Fibroblast of skin of left quadriceps (primary cell): ENCODE measurements at regions not wholly inside any gene's neighbourhood (a gene's known extent, or its start where the extent isn't known, plus 50 kb on each side); places are given as distances from the start of the nearest gene placed in this dataset.

Experiments used
- DNase-seq, 2 experiments: peaks; one replicate each; pipeline ENCODE4 v3.0.0-alpha.2; 2013; ENCODE audit warnings: low read depth in 2 of 2

GRCh38 chr19:27753622-27754021 lies 1459.3 kb downstream of the UQCRFS1 start:
- DNase-seq, result no peak

DNA sequence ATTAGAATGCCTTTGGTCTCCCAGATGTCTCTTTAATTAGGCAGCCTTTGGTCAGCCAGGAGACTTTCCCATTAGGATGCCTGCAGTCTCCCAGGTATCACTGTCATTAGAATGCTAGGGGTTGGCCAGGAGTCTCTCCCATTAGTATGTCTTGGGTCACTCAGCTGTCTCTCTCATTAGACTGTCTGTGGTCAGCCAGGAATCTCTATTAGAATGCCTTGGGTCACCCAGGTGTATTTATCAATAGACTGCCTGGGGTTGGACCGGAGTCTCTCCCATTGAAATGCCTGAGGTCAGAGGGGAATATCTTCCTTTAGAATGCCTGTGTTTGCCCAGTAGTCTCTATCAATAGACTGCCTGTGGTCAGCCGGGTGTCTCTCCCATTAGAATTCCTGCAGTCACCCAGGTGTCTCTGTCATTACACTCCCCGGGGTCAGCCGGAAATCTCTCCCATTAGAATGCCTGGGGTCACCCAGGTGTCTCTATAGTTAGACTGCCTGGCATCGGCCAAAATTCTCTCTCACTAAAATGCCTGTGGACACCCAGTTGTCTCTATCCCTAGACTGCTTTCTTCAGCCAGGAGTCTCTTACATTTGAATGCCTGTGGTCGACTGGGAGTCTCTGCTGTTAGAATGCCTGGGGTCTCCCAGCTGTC lies 1460.3 kb downstream of the UQCRFS1 start:
- DNase-seq, result no peak

- no peak for DNase-seq
Measured at GRCh38 chr19:27751044-27751391, 1461.9 kb downstream of the UQCRFS1 start.

GRCh38 chr19:27750391-27751043 lies 1462.4 kb downstream of the UQCRFS1 start:
- DNase-seq, result no peak

DNA sequence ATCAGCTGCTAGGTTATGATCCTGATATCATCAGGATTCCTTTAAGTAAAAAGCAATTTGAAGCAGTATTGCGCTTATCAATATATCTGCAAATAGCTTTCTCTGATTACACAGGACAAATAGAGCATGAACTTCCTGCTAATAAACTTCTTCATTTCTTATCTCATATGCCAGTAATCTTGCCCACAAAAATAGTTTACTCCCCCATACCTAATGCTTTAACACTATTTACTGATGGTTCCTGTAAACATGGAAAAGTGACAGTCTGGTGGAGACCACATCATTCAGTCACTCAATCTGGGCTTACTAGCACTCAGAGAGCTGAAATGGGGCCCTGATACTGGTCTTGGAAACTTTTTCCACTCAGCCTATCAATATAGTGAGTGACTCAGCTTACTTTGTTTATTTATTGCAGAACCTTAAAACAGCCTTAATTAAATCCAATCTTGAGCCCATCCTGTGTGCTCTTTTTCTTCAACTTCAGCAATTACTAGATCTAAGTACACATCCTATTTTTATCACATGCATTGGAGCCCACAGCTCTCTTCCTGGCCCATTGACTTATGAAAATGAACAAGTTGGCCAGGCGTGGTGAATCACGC lies 1464.3 kb downstream of the UQCRFS1 start:
- no peak for DNase-seq

- no peak for DNase-seq
Measured at GRCh38 chr19:27746691-27747380, 1466.1 kb downstream of the UQCRFS1 start.

DNA sequence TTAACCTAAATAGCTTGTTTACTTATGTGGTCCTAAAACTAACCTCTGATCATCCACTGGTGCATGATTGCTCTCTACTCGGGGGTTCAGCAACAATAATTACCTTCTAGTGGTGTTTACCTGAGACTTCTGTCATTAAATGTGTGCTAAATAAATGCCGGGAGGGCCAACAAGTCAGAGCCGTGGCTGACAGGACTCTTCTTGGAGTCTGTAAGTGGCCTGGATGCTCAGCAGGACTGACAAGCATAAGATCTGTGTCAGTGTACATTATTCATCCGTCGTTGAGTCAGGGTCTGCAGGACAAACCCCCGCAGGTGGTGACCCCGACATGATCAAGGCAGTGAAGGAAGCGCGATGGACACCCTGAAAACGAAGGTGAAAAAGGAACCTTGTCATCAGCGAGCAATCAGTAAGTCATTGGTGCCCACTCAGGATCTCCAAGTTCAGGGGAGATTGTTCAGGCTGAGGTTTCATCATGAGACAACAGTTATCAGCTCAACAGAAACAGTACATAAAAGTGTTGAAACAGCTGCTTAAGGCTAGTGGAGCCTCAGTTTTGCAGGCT lies 1466.9 kb downstream of the UQCRFS1 start:
- DNase-seq, result no peak

DNA sequence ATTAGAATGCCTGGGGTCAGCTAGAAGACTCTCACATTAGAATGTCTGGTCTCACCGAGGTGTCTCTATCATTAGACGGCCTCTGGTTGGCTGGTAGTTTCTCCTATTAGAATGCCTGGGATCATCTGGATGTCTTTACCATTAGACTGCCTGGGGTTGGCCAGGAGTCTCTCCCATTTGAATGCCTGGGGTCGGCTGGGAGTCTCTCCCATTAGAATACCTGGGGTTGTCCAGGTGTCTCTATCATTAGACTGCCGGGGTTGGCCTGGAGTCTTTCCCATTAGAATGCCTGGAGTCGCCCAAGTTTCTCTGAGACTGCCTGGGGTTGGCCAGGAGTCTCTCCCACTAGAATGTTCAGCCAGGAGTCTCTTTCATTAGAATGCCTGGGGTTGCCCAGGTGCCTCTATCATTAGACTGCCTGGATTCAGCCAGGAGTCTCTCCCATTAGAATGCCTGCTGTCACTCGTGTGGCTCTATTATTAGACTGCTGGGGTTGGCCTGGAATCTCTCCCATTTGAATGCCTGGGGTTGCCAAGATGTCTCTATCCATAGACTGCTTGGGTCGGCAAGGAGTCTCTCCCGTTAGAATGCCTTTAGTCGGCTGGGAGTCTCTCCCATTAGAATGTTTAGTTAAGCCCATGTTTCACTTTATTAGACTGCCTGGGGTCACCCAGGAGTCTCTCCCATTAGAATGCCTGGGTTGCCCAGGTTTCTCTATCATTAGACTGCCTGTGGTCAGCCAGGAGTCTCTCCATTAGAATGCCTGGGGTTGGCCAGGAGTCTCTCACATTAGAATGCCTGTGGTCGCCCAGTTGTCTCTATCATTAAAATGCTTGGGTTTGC lies 1467.8 kb downstream of the UQCRFS1 start:
- DNase-seq, result no peak

GRCh38 chr19:27742041-27742440 lies 1470.9 kb downstream of the UQCRFS1 start:
- DNase-seq, result no peak

DNA sequence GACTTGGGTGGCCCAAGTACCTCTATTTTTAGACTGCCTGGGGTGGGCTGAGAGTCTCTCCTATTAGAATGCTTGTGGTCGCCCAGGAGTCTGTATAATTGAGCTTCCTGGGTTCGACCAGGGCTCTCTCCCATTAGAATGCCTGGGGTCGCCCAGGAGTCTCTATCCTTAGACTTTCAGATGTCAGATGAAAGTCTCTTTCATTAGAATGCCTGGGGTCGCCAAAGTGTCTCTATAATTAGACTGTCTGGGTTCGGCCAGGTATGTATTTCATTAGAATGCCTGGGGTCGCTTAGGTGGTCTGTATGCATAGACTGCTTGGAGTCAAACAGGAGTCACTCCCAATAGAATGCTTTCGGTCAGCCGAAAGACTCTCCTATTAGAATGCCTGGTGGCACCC lies 1471.7 kb downstream of the UQCRFS1 start:
- no peak for DNase-seq

DNA sequence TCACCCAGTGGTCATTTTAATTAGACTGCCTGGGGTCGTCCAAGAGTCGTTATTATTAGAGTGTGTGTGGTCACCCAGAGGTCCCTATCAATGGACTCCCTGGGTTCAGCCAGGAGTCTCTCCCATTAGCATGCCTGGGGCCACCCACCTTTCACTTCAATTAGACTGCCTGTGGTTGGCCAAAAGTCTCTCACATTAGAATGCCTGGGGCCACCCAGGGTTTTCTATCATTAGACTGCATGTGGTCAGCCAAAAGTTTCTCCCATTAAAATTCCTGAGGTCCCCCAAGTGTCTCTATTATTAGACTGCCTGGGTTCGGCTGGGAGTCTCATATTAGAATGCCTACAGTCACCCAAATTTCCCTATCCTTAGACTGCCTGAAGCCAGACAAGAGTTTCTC lies 1472.6 kb downstream of the UQCRFS1 start:
- DNase-seq, result no peak

DNA sequence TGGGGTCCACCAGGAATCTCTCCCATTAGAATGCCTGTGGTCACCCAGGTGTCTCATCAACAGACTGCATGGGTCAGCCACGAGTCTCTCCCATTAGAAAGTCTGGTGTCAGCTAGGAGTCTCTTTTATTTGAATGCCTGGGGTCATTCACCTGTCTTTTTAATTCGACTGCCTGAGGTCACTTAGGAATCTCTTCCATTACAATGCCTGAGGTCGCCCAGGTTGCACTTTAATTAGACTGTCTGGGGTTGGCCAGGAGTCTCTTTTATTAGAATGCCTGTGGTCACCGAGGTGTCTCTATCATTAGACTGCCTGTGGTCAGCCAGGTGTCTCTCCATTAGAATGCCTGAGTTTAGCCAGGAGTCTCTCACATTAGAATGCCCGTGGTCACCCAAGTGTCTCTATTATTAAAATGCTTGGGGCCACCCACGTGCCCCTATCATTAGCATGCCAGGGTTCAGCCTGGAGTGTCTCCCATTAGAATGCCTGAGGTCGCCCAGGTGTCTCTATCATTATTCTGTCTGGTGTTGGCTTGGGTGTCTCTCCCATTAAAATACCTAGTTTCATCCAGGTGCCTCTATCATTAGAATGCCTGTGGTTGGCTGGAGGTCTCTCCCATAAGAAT lies 1474.3 kb downstream of the UQCRFS1 start:
- no peak for DNase-seq

GRCh38 chr19:27736225-27736624 lies 1476.7 kb downstream of the UQCRFS1 start:
- no peak for DNase-seq

DNA sequence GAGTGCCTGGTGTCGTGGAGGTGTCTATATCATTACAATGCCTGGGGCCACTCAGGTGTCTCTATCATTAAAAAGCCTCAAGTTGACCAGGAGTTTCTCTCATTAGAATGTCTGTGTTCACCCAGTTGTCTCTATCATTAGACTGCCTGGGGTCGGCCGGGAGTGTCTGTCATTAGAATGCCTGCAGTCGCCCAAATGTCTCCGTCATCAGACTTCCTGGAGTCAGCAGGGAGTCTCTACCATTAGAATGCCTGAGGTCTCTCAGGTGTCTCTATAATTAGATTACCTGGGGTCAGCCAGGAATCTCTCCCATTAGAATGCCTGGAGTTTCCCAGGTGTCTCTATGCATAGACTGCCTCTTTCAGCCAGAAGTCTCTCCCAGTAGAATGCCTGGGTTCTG lies 1477.6 kb downstream of the UQCRFS1 start:
- no peak for DNase-seq

GRCh38 chr19:27734496-27735220 lies 1478.3 kb downstream of the UQCRFS1 start:
- DNase-seq, result no peak

DNA sequence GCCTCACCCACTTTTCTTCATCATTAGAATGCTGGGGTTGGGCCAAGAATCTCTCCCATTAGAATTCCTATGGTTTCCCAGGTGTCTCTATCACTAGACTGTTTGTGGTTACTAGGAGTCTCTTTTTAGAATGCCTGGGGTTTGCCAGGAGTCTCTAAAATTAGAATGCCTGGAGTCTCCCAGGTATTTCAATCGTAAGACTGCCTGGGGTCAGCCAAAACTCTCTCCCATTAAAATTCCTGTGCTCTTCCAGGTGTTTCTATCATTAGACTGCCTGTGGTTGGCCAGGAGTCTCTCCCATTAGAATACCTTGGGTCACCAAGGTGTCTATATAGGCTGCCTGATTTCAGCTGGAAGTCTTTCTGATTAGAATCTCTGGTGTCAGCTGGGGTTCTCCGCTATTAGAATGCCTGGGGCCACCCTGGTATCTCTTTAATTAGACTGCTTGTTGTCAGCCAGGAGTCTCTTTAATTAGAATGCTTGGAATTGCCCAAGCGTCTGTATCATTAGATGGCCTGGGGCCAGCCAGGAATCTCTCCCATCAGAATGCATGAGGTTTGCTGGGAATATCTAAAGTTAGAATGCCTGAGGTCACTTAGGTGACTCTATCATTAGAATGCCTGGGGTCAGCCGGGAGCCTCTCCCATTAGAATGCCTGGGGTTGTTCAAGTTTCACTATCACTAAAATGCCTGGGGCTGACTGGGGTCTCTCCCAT lies 1479.2 kb downstream of the UQCRFS1 start:
- DNase-seq, result no peak

DNA sequence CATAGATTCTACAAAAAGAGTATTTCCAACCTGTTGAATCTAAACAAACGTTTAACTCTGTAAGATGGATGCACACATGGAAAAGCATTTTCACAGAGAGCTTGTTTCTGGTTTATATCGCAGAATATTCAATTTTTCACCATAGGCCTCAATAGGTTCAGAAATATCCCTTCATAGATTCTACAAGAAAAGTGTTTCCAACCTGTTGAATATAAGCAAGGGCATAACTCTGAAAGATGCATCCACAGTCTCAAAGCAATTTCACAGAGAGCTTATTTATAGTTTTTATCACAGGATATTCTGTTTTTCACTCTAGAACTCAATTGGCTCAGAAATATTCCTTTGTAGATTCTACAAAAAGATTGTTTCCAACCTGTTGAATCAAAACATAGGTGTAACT lies 1483.6 kb downstream of the UQCRFS1 start:
- no peak for DNase-seq

DNA sequence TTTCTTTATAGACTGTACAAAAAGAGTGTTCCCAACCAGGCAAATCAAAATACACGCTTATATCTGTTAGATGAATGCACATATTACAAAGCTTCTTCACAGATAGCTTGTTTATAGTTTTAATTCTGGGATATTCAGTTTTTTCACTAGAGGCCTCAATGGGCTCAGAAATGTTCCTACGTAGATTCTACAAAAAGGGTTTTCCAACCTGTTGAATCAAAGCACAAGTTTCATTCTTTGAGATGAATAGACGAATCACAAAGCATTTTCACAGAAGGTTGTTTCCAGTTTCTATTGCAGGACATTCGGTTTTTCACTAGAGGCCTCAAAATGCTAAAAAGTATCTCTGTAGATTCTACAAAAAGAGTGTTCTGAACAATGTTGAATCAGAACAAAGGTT lies 1490.3 kb downstream of the UQCRFS1 start:
- no peak for DNase-seq

DNA sequence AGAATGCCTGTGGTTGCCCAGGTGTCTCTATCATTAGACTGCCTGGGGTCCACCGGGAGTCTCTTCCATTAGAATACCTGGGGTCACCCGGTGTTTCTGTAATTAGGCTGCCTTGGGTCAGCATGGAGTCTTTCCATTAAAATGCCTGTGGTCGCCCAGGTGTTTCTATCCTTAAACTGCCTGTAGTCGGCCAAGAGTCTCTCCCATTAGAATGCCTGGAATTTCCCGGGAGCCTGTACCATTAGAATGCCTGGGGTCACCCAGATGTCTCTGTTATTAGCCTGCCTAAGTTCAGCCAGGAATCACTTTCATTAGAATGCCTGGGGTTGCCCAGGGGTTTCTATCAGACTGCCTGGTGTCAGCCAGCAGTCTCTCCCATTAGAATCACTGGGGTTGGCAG lies 1492.8 kb downstream of the UQCRFS1 start:
- DNase-seq, result no peak

DNA sequence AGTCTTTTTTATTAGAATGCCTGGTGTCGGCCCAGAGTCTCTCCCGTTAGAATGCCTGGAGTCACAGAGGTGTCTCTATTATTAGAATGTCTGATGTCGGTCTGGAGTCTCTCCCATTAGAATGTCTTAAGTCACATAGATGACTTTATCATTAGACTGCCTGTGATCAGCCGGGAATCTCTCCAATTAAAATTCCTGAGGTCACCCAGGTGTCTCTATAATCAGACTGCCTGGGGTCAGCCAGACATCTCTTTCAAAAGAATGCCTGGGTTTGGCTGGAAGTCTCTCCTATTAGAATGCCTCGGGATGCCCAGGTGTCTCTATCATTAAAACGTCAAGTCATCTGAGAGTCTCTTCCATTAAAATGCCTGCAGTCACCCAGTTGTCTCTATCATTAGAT lies 1493.9 kb downstream of the UQCRFS1 start:
- DNase-seq, result no peak
